Right cardiac atrium (tissue), 5 donors: ENCODE measurements at regions not wholly inside any gene's neighbourhood (a gene's known extent, or its start where the extent isn't known, plus 50 kb on each side); places are given as distances from the start of the nearest gene placed in this dataset.
"Not testable (repeated sequence)": the region's sequence is repeated elsewhere in the genome, so short reads cannot be mapped to it uniquely, and the experiment has no call there.

ENCODE experiments used
- ATAC-seq, 2 donors: fragments of 200-7000 bp; cut with Tn5 transposase; one replicate each; pipeline versions ENCODE4 v1.8.0 to v1.9.1; 2020; ENCODE audit warnings: moderate library complexity in 2 of 2, mild to moderate bottlenecking in 1 of 2
- DNase-seq, 3 donors: peaks; one replicate each; pipeline ENCODE4 v3.0.0-alpha.2; 2020
- H3K27ac ChIP-seq: one replicate; pipeline ENCODE4 v1.5.1; 2013; ENCODE audit warnings: mild to moderate bottlenecking, low read length, control low read depth, moderate library complexity
- H3K27me3 ChIP-seq: one replicate; pipeline ENCODE4 v1.6.1; 2013; ENCODE audit not compliant: control insufficient read depth, insufficient read depth
- H3K4me1 ChIP-seq: one replicate; pipeline ENCODE4 v1.6.1; 2013; ENCODE audit warnings: low read length; ENCODE audit not compliant: control insufficient read depth, insufficient read depth
- H3K4me3 ChIP-seq: one replicate; pipeline ENCODE4 v1.5.1; 2013; ENCODE audit warnings: low read length, control low read depth
- H3K9me3 ChIP-seq: one replicate; pipeline ENCODE4 v1.6.1; 2013; ENCODE audit warnings: low read length; ENCODE audit not compliant: control insufficient read depth
- WGBS: extraction: QIAGEN DNeasy Blood & Tissue Kit; methylation state at CpG from one replicate; pipeline ENCODE4 v1.1.7; 2013; 5-methylcytosine and 5-hydroxymethylcytosine counted together
- intact Hi-C, 4 donors: fragments of 100-400 bp; cut with DNase I; formaldehyde crosslinking; loops; one replicate each; pipeline versions ENCODE4 v1.11.0 to v1.14.0; 2022 to 2023
- donor health status: healthy with polysubstance abuse.
- donor health status: DM: no; HTN: yes; CAD: no.
- donor health status: DM: no; HTN: no; CAD: no.
- donor health status: DM: no; HTN: yes; CAD: no; lungs with severe emphysema.
- donor health status: DM: yes; HTN: yes; CAD: no.

GRCh38 chr11:35046681-35047080 is 92.3 kb upstream of the CD44 start:
- H3K4me1 ChIP-seq: no peaks in the 10 kb centered on the region
- DNase-seq (no peak), ATAC-seq (no peak)
- no peaks in the 10 kb centered on the region for H3K27me3 ChIP-seq
- WGBS: 92% methylated on average over 1 of the region's 1 CpG
- no peak overlapping the region for H3K27ac ChIP-seq
- H3K4me3 ChIP-seq: no peak overlapping the region
- intact Hi-C loops: no loop called here
- H3K9me3 ChIP-seq: no peaks in the 10 kb centered on the region

- H3K27ac ChIP-seq: no peak overlapping the region
- intact Hi-C loops: no loop called here
- no peaks in the 10 kb centered on the region for H3K9me3 ChIP-seq
- no peak overlapping the region for H3K4me3 ChIP-seq
- H3K4me1 ChIP-seq: no peaks in the 10 kb centered on the region
- H3K27me3 ChIP-seq: no peaks in the 10 kb centered on the region
- no peak for ATAC-seq
- DNase-seq: no peak
- 81% methylated on average over 1 of the region's 1 CpG for WGBS
Observed at GRCh38 chr11:35047179-35047578, 91.8 kb upstream of the CD44 start.

- WGBS: 77% methylated on average over 2 of the region's 2 CpGs
- DNase-seq (no peak), ATAC-seq (no peak)
- no peaks in the 10 kb centered on the region for H3K27me3 ChIP-seq
- no peak overlapping the region for H3K4me3 ChIP-seq
- no peaks in the 10 kb centered on the region for H3K4me1 ChIP-seq
- intact Hi-C loops: no loop called here
- no peak overlapping the region for H3K27ac ChIP-seq
- H3K9me3 ChIP-seq: no peaks in the 10 kb centered on the region
Observed at GRCh38 chr11:35047769-35048168, 91.2 kb upstream of the CD44 start.

GRCh38 chr11:35048346-35048745 is 90.6 kb upstream of the CD44 start:
- DNase-seq, H3K27ac ChIP-seq, H3K9me3 ChIP-seq, H3K4me1 ChIP-seq, intact Hi-C loops, ATAC-seq, H3K27me3 ChIP-seq, H3K4me3 ChIP-seq: not testable (repeated sequence)
- WGBS: 45% methylated on average over 3 of the region's 3 CpGs

GRCh38 chr11:35049859-35050531 is 89.0 kb upstream of the CD44 start:
- no peak for ATAC-seq
- no peak overlapping the region for H3K4me3 ChIP-seq
- H3K9me3 ChIP-seq: no peaks in the 10 kb centered on the region
- WGBS: 61% methylated on average over 4 of the region's 4 CpGs
- intact Hi-C loops: no loop called here
- DNase-seq: no peak
- H3K4me1 ChIP-seq: no peaks in the 10 kb centered on the region
- H3K27me3 ChIP-seq: no peaks in the 10 kb centered on the region
- no peak overlapping the region for H3K27ac ChIP-seq

- no peaks in the 10 kb centered on the region for H3K4me1 ChIP-seq
- H3K4me3 ChIP-seq: no peak overlapping the region
- DNase-seq (no peak), ATAC-seq (no peak)
- H3K27me3 ChIP-seq: no peaks in the 10 kb centered on the region
- no peak overlapping the region for H3K27ac ChIP-seq
- H3K9me3 ChIP-seq: no peaks in the 10 kb centered on the region
- intact Hi-C loops: no loop called here
- WGBS: 80% methylated on average over 6 of the region's 6 CpGs
Observed at GRCh38 chr11:35050541-35050995, 88.4 kb upstream of the CD44 start.

GRCh38 chr11:35056391-35057093 is 82.4 kb upstream of the CD44 start:
- ATAC-seq (no peak), DNase-seq (no peak)
- Histone ChIP-seq H3K4me3 (no peak overlapping the region), H3K27ac (no peak overlapping the region), H3K27me3 (no peaks in the 10 kb centered on the region), H3K4me1 (no peaks in the 10 kb centered on the region), H3K9me3 (no peaks in the 10 kb centered on the region)
- 97% methylated on average over 1 of the region's 1 CpG for WGBS
- intact Hi-C loops: no loop called here

GRCh38 chr11:35057926-35058668 is 80.9 kb upstream of the CD44 start:
- intact Hi-C loops: no loop called here
- Histone ChIP-seq H3K4me1 (no peaks in the 10 kb centered on the region), H3K27ac (no peak overlapping the region), H3K9me3 (no peaks in the 10 kb centered on the region), H3K4me3 (no peak overlapping the region), H3K27me3 (no peaks in the 10 kb centered on the region)
- 94% methylated on average over 2 of the region's 2 CpGs for WGBS
- no peak for DNase-seq
- no peak for ATAC-seq

GRCh38 chr11:35058669-35059434 is 80.1 kb upstream of the CD44 start:
- Histone ChIP-seq H3K27me3 (no peaks in the 10 kb centered on the region), H3K4me3 (no peak overlapping the region), H3K4me1 (no peaks in the 10 kb centered on the region), H3K9me3 (no peaks in the 10 kb centered on the region), H3K27ac (no peak overlapping the region)
- DNase-seq (no peak), ATAC-seq (no peak)
- WGBS: 86% methylated on average over 5 of the region's 5 CpGs
- intact Hi-C loops: no loop called here

- H3K27me3 ChIP-seq: no peaks in the 10 kb centered on the region
- 69% methylated on average over 5 of the region's 5 CpGs for WGBS
- DNase-seq (no peak), ATAC-seq (no peak)
- H3K9me3 ChIP-seq: no peaks in the 10 kb centered on the region
- no peak overlapping the region for H3K4me3 ChIP-seq
- intact Hi-C loops: no loop called here
- peaks cover 2% of the 10 kb centered on the region for H3K4me1 ChIP-seq
- H3K27ac ChIP-seq: no peak overlapping the region
Observed at GRCh38 chr11:35061516-35062440, 77.2 kb upstream of the CD44 start.
